ENCODE measurements at regions not wholly inside any gene's neighbourhood (a gene's known extent, or its start where the extent isn't known, plus 50 kb on each side); places are given as distances from the start of the nearest gene placed in this dataset.

DNA sequence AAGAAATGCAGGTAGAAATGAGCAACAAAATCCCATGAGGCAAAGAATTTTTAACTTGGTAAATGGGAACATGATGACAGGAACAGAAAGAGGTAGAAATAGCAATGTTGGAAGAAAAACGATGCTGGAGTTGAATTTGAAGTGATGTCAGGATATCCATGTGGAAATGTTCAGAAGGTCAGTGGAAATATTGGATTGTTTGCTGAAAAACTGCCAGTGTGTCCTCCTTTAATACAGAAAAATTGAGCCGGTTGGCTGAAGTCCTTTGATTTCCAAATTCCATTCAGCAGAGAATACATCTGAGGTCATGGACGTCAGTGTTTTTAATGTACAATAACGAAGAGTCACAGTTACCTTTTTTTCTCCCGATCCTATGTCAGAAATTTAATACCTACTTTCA, 110.0 kb upstream of the DMAC1 start:
- no peak overlapping the region for H3K27ac Mint-ChIP-seq
- no peak for DNase-seq

More for the DNA sequence above, 110.0 kb upstream of the DMAC1 start:
- no peak overlapping the region for H2BK120ac ChIP-seq (ENCODE audit: low read depth, low read length, poor library complexity, severe bottlenecking)
- H2AFZ ChIP-seq (ENCODE audit: low read length), result no peak overlapping the region
- H3T11ph ChIP-seq (ENCODE audit: low read length), result no peak overlapping the region
- no peaks in the 10 kb centered on the region for H3K36me3 Mint-ChIP-seq (ENCODE audit: insufficient read depth in 1 of 3, low read depth in 3 of 3)
- H3K9me3 Mint-ChIP-seq, result no peaks in the 10 kb centered on the region
- H3K27me3 Mint-ChIP-seq (ENCODE audit: low read depth), result no peaks in the 10 kb centered on the region
- no peaks in the 10 kb centered on the region for H4K20me1 ChIP-seq (ENCODE audit: control insufficient read depth, insufficient read depth, insufficient read length)
- H3K27ac ChIP-seq (ENCODE audit: insufficient read length, low read depth, low read length), result no peak overlapping the region
- H3K9me3 ChIP-seq (ENCODE audit: control insufficient read depth, low read depth, low read length), result no peaks in the 10 kb centered on the region
- H4K5ac ChIP-seq (ENCODE audit: insufficient read length, low read depth, low read length), result no peak overlapping the region
- no peak overlapping the region for H3K18ac ChIP-seq (ENCODE audit: insufficient read length, low read depth, low read length)
- no peaks in the 10 kb centered on the region for H3K27me3 ChIP-seq (ENCODE audit: insufficient read depth, low read length)
- no peak overlapping the region for H4K91ac ChIP-seq (ENCODE audit: insufficient read length, low read depth, low read length)
- no peak overlapping the region for H3K4me2 ChIP-seq (ENCODE audit: insufficient read depth, insufficient read length, low read length)
- H3K4me1 ChIP-seq (ENCODE audit: insufficient read depth, low read length), result no peaks in the 10 kb centered on the region
- no peak overlapping the region for H3K56ac ChIP-seq (ENCODE audit: insufficient read length, low read depth, low read length)
- no peak overlapping the region for H2BK12ac ChIP-seq (ENCODE audit: insufficient read length, low read depth, low read length)
- H2BK15ac ChIP-seq (ENCODE audit: low read depth, low read length), result no peak overlapping the region
- no peak overlapping the region for H2BK20ac ChIP-seq (ENCODE audit: low read depth, low read length, poor library complexity, severe bottlenecking)
- peaks cover 0 to 6% of the 10 kb centered on the region in 2 experiments; a peak in 2 of 4 replicates for H3K4me1 Mint-ChIP-seq
- H3K23ac ChIP-seq (ENCODE audit: insufficient read length, low read depth, low read length), result no peak overlapping the region
- H3K79me2 ChIP-seq (ENCODE audit: insufficient read depth, low read length), result no peaks in the 10 kb centered on the region
- no peak overlapping the region for H2BK5ac ChIP-seq (ENCODE audit: insufficient read length, low read length)
- WGBS (ENCODE audit: extremely low coverage, insufficient read length, low lambda C conversion rate), result no CpG with 5 or more reads among the region's 5 CpGs
- H3K23me2 ChIP-seq (ENCODE audit: insufficient read length, low read depth, low read length, poor library complexity, severe bottlenecking), result no peaks in the 10 kb centered on the region
- no peak overlapping the region for H4K8ac ChIP-seq (replicated peaks; ENCODE audit: insufficient read length, low read depth, low read length)
- no peaks in the 10 kb centered on the region for H3K79me1 ChIP-seq (ENCODE audit: insufficient read depth, low read depth, low read length, poor library complexity, severe bottlenecking)
- H3K14ac ChIP-seq (ENCODE audit: insufficient read depth, low read length), result no peak overlapping the region
- no peak overlapping the region for H2AK5ac ChIP-seq (ENCODE audit: insufficient read length, low read length)
- no peak overlapping the region for H3K4ac ChIP-seq (ENCODE audit: low read depth, low read length)
- no peak overlapping the region for H3K4me3 Mint-ChIP-seq
- H3K9ac ChIP-seq (ENCODE audit: extremely low read depth, insufficient read length, low read length), result no peak overlapping the region
- TF ChIP-seq, protein P1, sequence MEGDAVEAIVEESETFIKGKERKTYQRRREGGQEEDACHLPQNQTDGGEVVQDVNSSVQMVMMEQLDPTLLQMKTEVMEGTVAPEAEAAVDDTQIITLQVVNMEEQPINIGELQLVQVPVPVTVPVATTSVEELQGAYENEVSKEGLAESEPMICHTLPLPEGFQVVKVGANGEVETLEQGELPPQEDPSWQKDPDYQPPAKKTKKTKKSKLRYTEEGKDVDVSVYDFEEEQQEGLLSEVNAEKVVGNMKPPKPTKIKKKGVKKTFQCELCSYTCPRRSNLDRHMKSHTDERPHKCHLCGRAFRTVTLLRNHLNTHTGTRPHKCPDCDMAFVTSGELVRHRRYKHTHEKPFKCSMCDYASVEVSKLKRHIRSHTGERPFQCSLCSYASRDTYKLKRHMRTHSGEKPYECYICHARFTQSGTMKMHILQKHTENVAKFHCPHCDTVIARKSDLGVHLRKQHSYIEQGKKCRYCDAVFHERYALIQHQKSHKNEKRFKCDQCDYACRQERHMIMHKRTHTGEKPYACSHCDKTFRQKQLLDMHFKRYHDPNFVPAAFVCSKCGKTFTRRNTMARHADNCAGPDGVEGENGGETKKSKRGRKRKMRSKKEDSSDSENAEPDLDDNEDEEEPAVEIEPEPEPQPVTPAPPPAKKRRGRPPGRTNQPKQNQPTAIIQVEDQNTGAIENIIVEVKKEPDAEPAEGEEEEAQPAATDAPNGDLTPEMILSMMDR (conservative IDR thresholded peaks at IDR 0.05), result no peak

Measured in H9 (cell line).